H1 (cell line): ENCODE measurements at regions not wholly inside any gene's neighbourhood (a gene's known extent, or its start where the extent isn't known, plus 50 kb on each side); places are given as distances from the start of the nearest gene placed in this dataset.

ENCODE experiments used
- CTCF ChIA-PET: fragments of 300-600 bp; sonication (Branson Sonifier 250); formaldehyde crosslinking; loops from one replicate; lab custom pipeline; 2021; ENCODE audit not compliant: partially characterized antibody; lab: Charles Lee
- POLR2A ChIA-PET: fragments of 300-600 bp; sonication (Branson Sonifier 250); formaldehyde crosslinking; loops from one replicate; lab custom pipeline; 2021; ENCODE audit warnings: inconsistent platforms; ENCODE audit not compliant: partially characterized antibody; lab: Charles Lee
- DNase-seq, 2 experiments: peaks; one replicate each; pipeline versions ENCODE4 v3.0.0 to v3.0.0-alpha.2; 2010 to 2022; ENCODE audit warnings: low spot score in 2 of 2, low read depth in 1 of 2, mixed read lengths in 1 of 2
- FAIRE-seq: peaks from 2 replicates; lab custom pipeline; 2011; peaks lifted over from hg19 to GRCh38; lab: Jason Lieb, UNC
- H2AFZ ChIP-seq: 2 replicates; pipeline ENCODE4 v1.8.1; 2012; ENCODE audit warnings: low read length, inconsistent platforms
- H2AK5ac ChIP-seq: 2 replicates; pipeline ENCODE4 v1.6.1; 2013; ENCODE audit warnings: low read depth, low read length
- H2BK120ac ChIP-seq: replicated peaks from 2 replicates; pipeline ENCODE3; 2013; ENCODE audit warnings: low read depth, low read length, inconsistent platforms
- H2BK12ac ChIP-seq: 2 replicates; pipeline ENCODE4 v1.6.1; 2013; ENCODE audit warnings: low read depth, low read length
- H2BK15ac ChIP-seq: 2 replicates; pipeline ENCODE4 v1.6.1; 2013; ENCODE audit warnings: low read length
- H2BK20ac ChIP-seq: 2 replicates; pipeline ENCODE4 v1.6.1; 2013; ENCODE audit warnings: low read length
- H2BK5ac ChIP-seq: 2 replicates; pipeline ENCODE4 v1.6.1; 2013; ENCODE audit warnings: low read depth, low read length
- H3K14ac ChIP-seq: 2 replicates; pipeline ENCODE4 v1.6.1; 2013; ENCODE audit warnings: inconsistent platforms; ENCODE audit not compliant: insufficient read length
- H3K18ac ChIP-seq: 2 replicates; pipeline ENCODE4 v1.6.1; 2013; ENCODE audit warnings: low read length; ENCODE audit errors: extremely low read depth
- H3K23ac ChIP-seq: 2 replicates; pipeline ENCODE4 v1.6.1; 2013; ENCODE audit warnings: inconsistent platforms; ENCODE audit not compliant: insufficient read length
- H3K23me2 ChIP-seq: 2 replicates; pipeline ENCODE4 v1.6.1; 2013; ENCODE audit warnings: low read depth, low read length
- H3K27ac ChIP-seq: 2 replicates; pipeline ENCODE4 v1.6.1; 2011; ENCODE audit warnings: low read depth, low read length, inconsistent platforms
- H3K27me3 ChIP-seq, 4 experiments: replicated peaks in 1 of 4; 1 replicate in 1 of 4; 2 replicates in 3 of 4; pipeline versions ENCODE4 v1.6.1 to v1.8.1; 2011 to 2013; ENCODE audit warnings: low read length in 3 of 4, mild to moderate bottlenecking in 3 of 4, inconsistent platforms in 2 of 4, mixed read lengths in 2 of 4, moderate library complexity in 1 of 4; ENCODE audit not compliant: control insufficient read depth in 3 of 4, insufficient read depth in 3 of 4; ENCODE audit errors: extremely low read depth in 1 of 4
- H3K36me3 ChIP-seq, 4 experiments: 2 replicates each; pipeline versions ENCODE4 v1.6.1 to v1.8.1; 2011 to 2013; ENCODE audit warnings: mild to moderate bottlenecking in 4 of 4, low read length in 3 of 4, moderate library complexity in 2 of 4, control low read depth in 1 of 4, inconsistent platforms in 1 of 4; ENCODE audit not compliant: insufficient read depth in 4 of 4, control insufficient read depth in 2 of 4
- H3K4ac ChIP-seq: replicated peaks from 2 replicates; pipeline ENCODE3; 2013; ENCODE audit warnings: low read length, low read depth, mixed read lengths, inconsistent platforms; ENCODE audit not compliant: insufficient read length
- H3K4me1 ChIP-seq, 4 experiments: replicated peaks in 1 of 4; 1 replicate in 1 of 4; 2 replicates in 3 of 4; pipeline versions ENCODE4 v1.6.1 to v1.8.1; 2011 to 2013; ENCODE audit warnings: low read length in 3 of 4, inconsistent platforms in 2 of 4, mixed read lengths in 1 of 4; ENCODE audit not compliant: insufficient read depth in 4 of 4, control insufficient read depth in 3 of 4
- H3K4me2 ChIP-seq, 2 experiments: 2 replicates each; pipeline versions ENCODE4 v1.6.1 to v1.8.1; 2011 to 2013; ENCODE audit warnings: low read depth in 2 of 2, low read length in 2 of 2, control low read depth in 1 of 2, inconsistent platforms in 1 of 2, mild to moderate bottlenecking in 1 of 2; ENCODE audit not compliant: insufficient read depth in 1 of 2
- H3K4me3 ChIP-seq, 4 experiments: fragments of 200-600, 300-600 bp in 1 of 4; sonication (generic), shearing (Covaris generic), sonication (Bioruptor Twin) in 1 of 4; 2 replicates each; pipeline versions ENCODE4 v1.5.1 to v1.8.1; 2011 to 2016; ENCODE audit warnings: low read length in 4 of 4, low read depth in 3 of 4, control low read depth in 2 of 4, inconsistent platforms in 2 of 4, mild to moderate bottlenecking in 2 of 4, mixed read lengths in 1 of 4, moderate library complexity in 1 of 4; ENCODE audit not compliant: insufficient read depth in 2 of 4; ENCODE audit errors: extremely low read depth in 1 of 4
- H3K56ac ChIP-seq: replicated peaks from 2 replicates; pipeline ENCODE3; 2013; ENCODE audit warnings: low read depth, mild to moderate bottlenecking, mixed read lengths, low read length, inconsistent platforms; ENCODE audit not compliant: insufficient read length
- H3K79me1 ChIP-seq: 2 replicates; pipeline ENCODE4 v1.6.1; 2013; ENCODE audit warnings: low read depth, low read length, control low read depth
- H3K79me2 ChIP-seq, 2 experiments: 2 replicates each; pipeline versions ENCODE4 v1.6.1 to v1.8.1; 2012 to 2013; ENCODE audit warnings: low read length in 2 of 2, mild to moderate bottlenecking in 2 of 2, inconsistent platforms in 1 of 2; ENCODE audit not compliant: insufficient read depth in 2 of 2, control insufficient read depth in 1 of 2
- H3K9ac ChIP-seq, 4 experiments: replicated peaks in 1 of 4; 1 replicate in 1 of 4; 2 replicates in 3 of 4; pipeline versions ENCODE4 v1.6.1 to v1.8.1; 2011 to 2013; ENCODE audit warnings: low read depth in 3 of 4, low read length in 3 of 4, control low read depth in 2 of 4, mild to moderate bottlenecking in 2 of 4, moderate library complexity in 2 of 4, inconsistent platforms in 1 of 4; ENCODE audit errors: extremely low read depth in 1 of 4
- H3K9me3 ChIP-seq, 2 experiments: 2 replicates each; pipeline versions ENCODE4 v1.6.1 to v1.8.1; 2012 to 2013; ENCODE audit warnings: mild to moderate bottlenecking in 2 of 2, moderate library complexity in 2 of 2, control low read depth in 1 of 2, inconsistent platforms in 1 of 2, low read depth in 1 of 2, low read length in 1 of 2, mixed read lengths in 1 of 2; ENCODE audit not compliant: insufficient read depth in 2 of 2
- H4K20me1 ChIP-seq, 2 experiments: replicated peaks in 1 of 2; 2 replicates each; pipeline versions ENCODE3 to v1.8.1; 2011 to 2013; ENCODE audit warnings: inconsistent platforms in 2 of 2, low read length in 2 of 2, mild to moderate bottlenecking in 1 of 2; ENCODE audit not compliant: insufficient read depth in 2 of 2, control insufficient read depth in 1 of 2
- H4K5ac ChIP-seq: 2 replicates; pipeline ENCODE4 v1.6.1; 2013; ENCODE audit warnings: low read length, low read depth, mixed read lengths, inconsistent platforms; ENCODE audit not compliant: insufficient read length
- H4K8ac ChIP-seq: 2 replicates; pipeline ENCODE4 v1.8.0; 2013; ENCODE audit warnings: mild to moderate bottlenecking, moderate library complexity, low read length, inconsistent platforms; ENCODE audit not compliant: insufficient read depth; ENCODE audit errors: extremely low read depth
- H4K91ac ChIP-seq: replicated peaks from 2 replicates; pipeline ENCODE3; 2013; ENCODE audit warnings: low read length, mixed read lengths, inconsistent platforms; ENCODE audit not compliant: insufficient read length
- BRCA1 ChIP-seq: IDR thresholded peaks from 2 replicates; pipeline ENCODE4 v1.6.1; 2012; ENCODE audit warnings: low read depth, low read length, improper control_type of control experiment
- CBX8 ChIP-seq: fragments of 300-800, 300-1000 bp; sonication (generic); IDR thresholded peaks from 2 replicates; pipeline ENCODE4 v1.7.1; 2016; ENCODE audit warnings: low read depth, low read length, borderline replicate concordance
- SIN3A ChIP-seq, 2 experiments: IDR thresholded peaks in 1 of 2; conservative IDR thresholded peaks in 1 of 2; 2 replicates each; pipeline ENCODE4 v1.6.1; 2011 to 2012; ENCODE audit warnings: low read length in 2 of 2, improper control_type of control experiment in 1 of 2, low read depth in 1 of 2, mild to moderate bottlenecking in 1 of 2
- SUZ12 ChIP-seq: fragments of 200-600 bp; sonication (generic); IDR thresholded peaks from 2 replicates; pipeline ENCODE4 v1.6.1; 2012; ENCODE audit warnings: mild to moderate bottlenecking, inconsistent platforms, low read length, moderate library complexity, mixed read lengths
- TCF12 ChIP-seq: IDR thresholded peaks from 2 replicates; pipeline ENCODE4 v1.6.1; 2011; ENCODE audit warnings: low read depth, mild to moderate bottlenecking, low read length
- TEAD4 ChIP-seq: IDR thresholded peaks from 2 replicates; pipeline ENCODE4 v1.6.1; 2012; ENCODE audit warnings: low read depth, low read length, inconsistent platforms, mixed read lengths
- WGBS, 2 experiments: shearing (Covaris generic) in 1 of 2; methylation state at CpG; one replicate each; pipeline versions ENCODE4 v1.1.6 to v1.1.7; 2013 to 2015; ENCODE audit warnings: low lambda C conversion rate in 2 of 2, mixed read lengths in 2 of 2, inconsistent platforms in 1 of 2, low coverage in 1 of 2, missing lambda C conversion rate in 1 of 2; ENCODE audit not compliant: insufficient replicate concordance in 2 of 2, insufficient coverage in 1 of 2, insufficient read length in 1 of 2; ENCODE audit errors: extremely low coverage in 1 of 2, missing lambda C conversion rate in 1 of 2; 5-methylcytosine and 5-hydroxymethylcytosine counted together

DNA sequence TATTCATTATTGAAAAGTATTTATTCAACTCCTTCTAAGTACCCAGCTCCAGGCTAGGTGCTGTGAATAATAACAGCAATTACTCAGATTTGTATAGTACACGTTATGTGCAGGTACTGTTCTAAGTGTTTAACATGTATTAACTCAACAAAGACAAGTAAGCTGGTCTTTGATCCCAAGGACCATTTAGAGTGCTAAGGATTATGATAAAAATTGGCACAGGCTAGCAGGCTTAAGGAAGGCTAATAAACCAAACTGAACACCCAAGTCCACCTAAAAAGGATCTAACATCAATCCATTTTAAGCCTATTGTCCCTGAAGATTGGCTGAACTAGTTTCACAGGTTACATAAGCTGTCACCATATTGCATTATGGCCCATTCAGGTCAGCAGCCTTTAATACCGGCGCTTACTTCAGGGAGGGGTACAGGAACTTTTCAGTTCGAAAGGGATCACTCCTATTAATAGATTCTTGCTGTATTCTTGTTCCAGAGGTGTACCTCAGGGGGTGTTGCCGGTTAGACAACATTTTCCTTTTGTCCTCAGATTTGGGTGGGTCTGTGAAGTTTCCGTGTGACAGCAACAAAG is 99.0 kb upstream of the GMDS start:
- WGBS, 2 experiments = 87% methylated on average over 6 of the region's 6 CpGs; no CpG with 5 or more reads in 1 of the 2 experiments
- no peak overlapping the region for H4K5ac ChIP-seq
- no peak overlapping the region for H2AK5ac ChIP-seq
- no peak overlapping the region for H2BK15ac ChIP-seq
- FAIRE-seq (no peak), DNase-seq (no peak)
- H3K79me2 ChIP-seq = no peaks in the 10 kb centered on the region
- no peaks in the 10 kb centered on the region for H3K23me2 ChIP-seq
- no peak overlapping the region for H4K8ac ChIP-seq
- no peak overlapping the region for H2AFZ ChIP-seq
- CTCF ChIA-PET = no interaction called here
- no peak overlapping the region for H3K4ac ChIP-seq
- H4K20me1 ChIP-seq = no peaks in the 10 kb centered on the region
- H3K27ac ChIP-seq = no peak overlapping the region
- POLR2A ChIA-PET = no interaction called here
- no peak overlapping the region for H3K14ac ChIP-seq
- H3K79me1 ChIP-seq = no peaks in the 10 kb centered on the region
- no peaks in the 10 kb centered on the region for H3K4me1 ChIP-seq
- TF ChIP-seq BRCA1 (no peak), CBX8 (no peak), SUZ12 (no peak), TEAD4 (no peak), SIN3A (conservative IDR thresholded peaks at IDR 0.05 in 1 of 2, IDR thresholded peaks at IDR 0.05 in 1 of 2; ENCODE audit: low read depth in 1 of 2, low read length in 2 of 2) (no peak), TCF12 (no peak)
- H2BK120ac ChIP-seq = no peak overlapping the region
- H2BK12ac ChIP-seq = no peak overlapping the region
- no peak overlapping the region for H3K23ac ChIP-seq
- H3K9ac ChIP-seq = no peak overlapping the region
- H3K9me3 ChIP-seq = no peaks in the 10 kb centered on the region
- H4K91ac ChIP-seq = no peak overlapping the region
- H3K56ac ChIP-seq = no peak overlapping the region
- no peak overlapping the region for H3K4me3 ChIP-seq
- H3K4me2 ChIP-seq = no peak overlapping the region
- H3K18ac ChIP-seq = no peak overlapping the region
- H2BK5ac ChIP-seq = no peak overlapping the region
- H3K36me3 ChIP-seq = no peaks in the 10 kb centered on the region; a peak in 1 of 8 replicates
- H2BK20ac ChIP-seq = no peak overlapping the region
- H3K27me3 ChIP-seq = no peaks in the 10 kb centered on the region
